Karpas-422 (cell line): ENCODE measurements at regions not wholly inside any gene's neighbourhood (a gene's known extent, or its start where the extent isn't known, plus 50 kb on each side); places are given as distances from the start of the nearest gene placed in this dataset.

Experiments
- DNase-seq: peaks from one replicate; pipeline ENCODE4 v3.0.0-alpha.2; 2015
- H2AFZ ChIP-seq: fragments of 200-600 bp; sonication (generic); 2 replicates; pipeline ENCODE4 v1.6.1; 2014; ENCODE audit warnings: antibody characterized with exemption, low read length, mixed read lengths
- H3K27ac ChIP-seq: fragments of 200-600 bp; sonication (generic); 2 replicates; pipeline ENCODE4 v1.5.1; 2014; ENCODE audit warnings: mild to moderate bottlenecking, low read length, moderate library complexity
- H3K27me3 ChIP-seq: fragments of 200-600 bp; sonication (generic); 2 replicates; pipeline ENCODE4 v1.6.1; 2014; ENCODE audit warnings: low read length, mixed read lengths
- H3K36me3 ChIP-seq: fragments of 200-600 bp; sonication (generic); 2 replicates; pipeline ENCODE4 v1.6.1; 2014; ENCODE audit warnings: low read length, mixed read lengths; ENCODE audit not compliant: insufficient read depth
- H3K4me1 ChIP-seq: fragments of 200-600 bp; sonication (generic); 2 replicates; pipeline ENCODE4 v1.6.1; 2014; ENCODE audit warnings: mild to moderate bottlenecking, low read length, mixed read lengths
- H3K4me2 ChIP-seq: fragments of 200-600 bp; sonication (generic); 2 replicates; pipeline ENCODE4 v1.6.1; 2014; ENCODE audit warnings: low read length, low read depth, mild to moderate bottlenecking; ENCODE audit not compliant: poor library complexity, severe bottlenecking
- H3K4me3 ChIP-seq: fragments of 200-600 bp; sonication (generic); 2 replicates; pipeline ENCODE4 v1.5.1; 2014; ENCODE audit warnings: mild to moderate bottlenecking, antibody characterized with exemption, low read length, mixed read lengths
- H3K79me2 ChIP-seq: fragments of 200-600 bp; sonication (generic); 2 replicates; pipeline ENCODE4 v1.6.1; 2014; ENCODE audit warnings: mild to moderate bottlenecking, low read length, mixed read lengths
- H3K9ac ChIP-seq: fragments of 200-600 bp; sonication (generic); 2 replicates; pipeline ENCODE4 v1.6.0; 2014; ENCODE audit warnings: low read length
- H3K9me2 ChIP-seq: fragments of 200-600 bp; sonication (generic), shearing (Covaris generic); replicated peaks from 2 replicates; pipeline ENCODE4 v1.6.0; 2014; ENCODE audit warnings: mild to moderate bottlenecking, low read length, moderate library complexity; ENCODE audit not compliant: insufficient read depth
- H3K9me3 ChIP-seq: fragments of 300-700, 200-600 bp; sonication (generic); 2 replicates; pipeline ENCODE4 v1.6.1; 2014; ENCODE audit warnings: low read length, mixed read lengths
- H4K20me1 ChIP-seq: fragments of 200-600 bp; sonication (generic); 2 replicates; pipeline ENCODE4 v1.6.1; 2014; ENCODE audit warnings: mild to moderate bottlenecking, antibody characterized with exemption, low read length, low read depth; ENCODE audit not compliant: insufficient read depth

DNA sequence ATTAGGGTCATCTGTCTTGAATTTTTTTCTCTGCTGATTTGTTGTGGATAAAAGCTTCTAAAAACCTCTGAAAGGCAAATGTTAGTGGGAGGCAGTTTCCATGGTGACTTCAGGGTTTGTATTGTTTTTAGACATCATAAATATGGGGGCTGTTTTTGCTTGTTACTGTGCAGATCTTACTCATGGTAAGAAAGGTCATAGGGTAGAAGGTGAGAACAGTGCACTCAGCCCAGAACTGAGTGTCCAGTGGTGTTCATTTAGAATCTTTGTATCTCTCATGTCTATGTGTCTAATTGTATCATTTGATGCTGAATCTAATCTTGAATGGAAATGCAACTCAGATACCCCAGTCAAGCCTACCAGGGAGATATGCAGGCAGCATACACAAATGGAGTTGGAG is 609.8 kb downstream of the ZNF674 start:
- no peaks in the 10 kb centered on the region for H4K20me1 ChIP-seq
- no peak for DNase-seq
- no peaks in the 10 kb centered on the region for H3K9me2 ChIP-seq

DNA sequence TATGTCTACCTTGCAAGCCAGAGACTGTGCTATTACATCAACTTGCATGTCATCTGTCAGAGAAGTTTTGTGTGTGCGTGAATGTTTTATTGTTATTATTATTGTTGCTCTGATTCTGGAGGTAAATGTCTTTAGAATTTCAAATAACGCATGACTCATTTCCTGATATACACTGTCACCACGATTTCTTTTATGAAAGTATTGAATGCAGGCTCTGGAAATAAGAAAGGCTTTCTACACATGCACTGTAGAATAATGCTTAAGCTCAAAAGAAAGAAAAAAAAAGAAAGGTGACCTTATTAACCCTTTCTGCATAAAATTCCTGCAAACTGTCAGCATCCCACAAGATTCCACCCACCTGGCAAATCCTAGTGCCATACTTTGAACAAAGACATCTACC is 632.9 kb downstream of the ZNF674 start:
- no peaks in the 10 kb centered on the region for H3K36me3 ChIP-seq
- no peaks in the 10 kb centered on the region for H4K20me1 ChIP-seq
- H3K9me3 ChIP-seq: no peaks in the 10 kb centered on the region
- no peak for DNase-seq
- H3K9me2 ChIP-seq: no peaks in the 10 kb centered on the region
- no peak overlapping the region for H3K4me2 ChIP-seq
- no peak overlapping the region for H3K27ac ChIP-seq
- H3K4me3 ChIP-seq: no peak overlapping the region
- H3K79me2 ChIP-seq: no peaks in the 10 kb centered on the region
- H3K9ac ChIP-seq: no peak overlapping the region
- no peaks in the 10 kb centered on the region for H3K27me3 ChIP-seq
- H2AFZ ChIP-seq: no peak overlapping the region
- no peaks in the 10 kb centered on the region; the same call in 1 of the 2 replicates for H3K4me1 ChIP-seq

More for the DNA sequence above, 609.8 kb downstream of the ZNF674 start:
- no peaks in the 10 kb centered on the region for H3K27me3 ChIP-seq
- H2AFZ ChIP-seq: no peak overlapping the region
- no peaks in the 10 kb centered on the region for H3K4me1 ChIP-seq
- no peaks in the 10 kb centered on the region for H3K79me2 ChIP-seq
- peaks cover 4% of the 10 kb centered on the region for H3K9me3 ChIP-seq
- no peaks in the 10 kb centered on the region for H3K36me3 ChIP-seq
- no peak overlapping the region for H3K27ac ChIP-seq
- no peak overlapping the region for H3K4me2 ChIP-seq
- H3K4me3 ChIP-seq: no peak overlapping the region
- no peak overlapping the region for H3K9ac ChIP-seq

DNA sequence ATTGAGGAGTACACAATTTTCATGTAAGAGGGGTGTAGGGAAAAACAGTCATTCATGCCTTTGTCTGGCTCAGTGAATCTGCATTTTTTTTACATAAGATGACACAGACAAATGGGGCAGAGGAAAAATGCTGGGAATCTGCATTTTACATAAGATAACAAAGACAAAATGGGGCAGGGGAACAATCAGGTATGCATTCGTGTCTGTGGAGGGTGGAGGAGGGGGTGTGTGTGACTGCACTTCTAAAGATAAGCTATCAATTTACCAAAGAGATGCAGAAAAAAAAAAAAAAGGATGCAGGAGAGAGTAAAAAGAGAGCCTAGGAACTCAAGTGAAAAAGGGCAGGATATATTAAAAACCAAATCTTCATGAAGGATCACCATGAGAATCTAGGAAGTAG is 637.4 kb downstream of the ZNF674 start:
- H2AFZ ChIP-seq: no peak overlapping the region
- no peak overlapping the region for H3K9ac ChIP-seq
- no peaks in the 10 kb centered on the region for H3K27me3 ChIP-seq
- H4K20me1 ChIP-seq: no peaks in the 10 kb centered on the region
- no peak for DNase-seq
- H3K79me2 ChIP-seq: no peaks in the 10 kb centered on the region
- H3K9me3 ChIP-seq: no peaks in the 10 kb centered on the region
- H3K4me3 ChIP-seq: no peak overlapping the region
- no peaks in the 10 kb centered on the region for H3K4me1 ChIP-seq
- no peak overlapping the region for H3K4me2 ChIP-seq
- H3K9me2 ChIP-seq: no peaks in the 10 kb centered on the region
- no peak overlapping the region for H3K27ac ChIP-seq
- H3K36me3 ChIP-seq: no peaks in the 10 kb centered on the region

DNA sequence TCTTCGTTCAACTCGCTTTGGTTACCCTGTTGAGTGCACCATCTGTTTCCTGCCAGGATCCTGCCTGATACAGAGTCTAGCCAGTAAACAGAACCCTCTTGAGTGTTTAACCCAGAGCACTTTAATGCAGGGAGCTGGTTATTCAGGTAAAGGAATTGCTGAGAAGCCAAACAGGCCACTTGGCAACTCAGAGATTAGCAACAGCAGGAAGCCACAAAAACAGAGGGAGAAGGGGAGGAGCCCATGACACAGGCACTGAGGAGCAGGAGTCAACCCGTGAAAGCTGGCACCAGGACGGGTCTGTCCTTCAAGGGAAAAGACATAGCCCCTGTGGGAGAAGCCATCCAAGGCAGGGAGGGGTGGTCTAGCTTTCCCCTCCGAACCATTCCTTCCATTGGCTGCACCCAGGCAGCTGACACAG is 641.4 kb downstream of the ZNF674 start:
- Histone ChIP-seq H3K4me2 (no peak overlapping the region), H3K27me3 (no peaks in the 10 kb centered on the region), H2AFZ (no peak overlapping the region)

DNA sequence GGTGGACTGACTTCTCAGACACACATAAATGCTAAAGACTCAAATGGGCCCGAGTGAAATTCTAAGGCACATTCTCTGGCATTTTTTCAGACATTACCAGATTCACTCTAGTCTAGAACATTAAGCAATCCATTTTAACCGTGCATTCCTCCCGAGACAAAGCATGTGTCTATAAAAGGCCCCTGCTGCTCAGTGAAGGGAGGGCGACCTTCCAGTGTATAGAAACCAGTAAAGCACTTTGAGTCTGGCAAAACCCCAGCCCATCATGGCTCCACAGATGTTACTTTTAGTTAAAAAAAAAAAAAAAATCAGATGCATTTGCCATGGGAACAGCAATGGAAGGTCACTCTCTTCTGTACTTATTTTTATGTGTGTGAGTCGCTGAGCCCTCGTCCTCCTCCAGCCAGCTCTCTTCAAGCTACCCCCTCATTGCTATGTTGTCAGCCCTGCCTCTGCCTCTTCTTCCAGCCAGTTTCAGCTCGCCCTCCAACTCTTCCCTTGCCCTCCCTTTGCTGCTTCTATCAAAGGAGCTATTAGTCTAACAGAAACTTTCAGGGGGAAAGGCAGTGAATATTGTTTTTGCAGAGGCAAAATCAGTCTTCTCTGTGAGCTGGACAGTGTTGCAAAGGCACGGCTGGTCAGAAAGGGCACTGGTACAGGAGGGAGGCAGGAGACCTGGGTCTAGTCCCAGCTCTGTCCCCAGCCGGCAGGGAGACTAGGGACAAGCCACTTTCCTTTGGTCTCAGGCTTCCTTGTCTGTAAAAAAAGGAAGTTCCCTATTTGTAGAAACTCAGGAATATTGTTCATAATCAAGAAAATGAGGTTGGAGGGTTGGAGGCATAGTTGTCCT is 644.2 kb downstream of the ZNF674 start:
- H3K79me2 ChIP-seq: no peaks in the 10 kb centered on the region
- no peaks in the 10 kb centered on the region for H4K20me1 ChIP-seq
- DNase-seq: no peak
- no peak overlapping the region for H3K4me2 ChIP-seq
- H3K36me3 ChIP-seq: no peaks in the 10 kb centered on the region
- H3K27me3 ChIP-seq: no peaks in the 10 kb centered on the region
- no peak overlapping the region for H3K4me3 ChIP-seq
- H3K9ac ChIP-seq: no peak overlapping the region
- H3K9me3 ChIP-seq: no peaks in the 10 kb centered on the region
- no peak overlapping the region for H3K27ac ChIP-seq
- H2AFZ ChIP-seq: no peak overlapping the region
- H3K4me1 ChIP-seq: no peaks in the 10 kb centered on the region
- H3K9me2 ChIP-seq: no peaks in the 10 kb centered on the region

More for the DNA sequence above, 641.4 kb downstream of the ZNF674 start:
- H3K79me2 ChIP-seq: no peaks in the 10 kb centered on the region
- H3K9me3 ChIP-seq: no peaks in the 10 kb centered on the region
- no peak overlapping the region for H3K4me3 ChIP-seq
- no peak overlapping the region for H3K9ac ChIP-seq
- no peaks in the 10 kb centered on the region for H3K9me2 ChIP-seq
- H3K4me1 ChIP-seq: no peaks in the 10 kb centered on the region
- DNase-seq: no peak
- no peaks in the 10 kb centered on the region for H4K20me1 ChIP-seq
- H3K36me3 ChIP-seq: no peaks in the 10 kb centered on the region
- no peak overlapping the region for H3K27ac ChIP-seq

DNA sequence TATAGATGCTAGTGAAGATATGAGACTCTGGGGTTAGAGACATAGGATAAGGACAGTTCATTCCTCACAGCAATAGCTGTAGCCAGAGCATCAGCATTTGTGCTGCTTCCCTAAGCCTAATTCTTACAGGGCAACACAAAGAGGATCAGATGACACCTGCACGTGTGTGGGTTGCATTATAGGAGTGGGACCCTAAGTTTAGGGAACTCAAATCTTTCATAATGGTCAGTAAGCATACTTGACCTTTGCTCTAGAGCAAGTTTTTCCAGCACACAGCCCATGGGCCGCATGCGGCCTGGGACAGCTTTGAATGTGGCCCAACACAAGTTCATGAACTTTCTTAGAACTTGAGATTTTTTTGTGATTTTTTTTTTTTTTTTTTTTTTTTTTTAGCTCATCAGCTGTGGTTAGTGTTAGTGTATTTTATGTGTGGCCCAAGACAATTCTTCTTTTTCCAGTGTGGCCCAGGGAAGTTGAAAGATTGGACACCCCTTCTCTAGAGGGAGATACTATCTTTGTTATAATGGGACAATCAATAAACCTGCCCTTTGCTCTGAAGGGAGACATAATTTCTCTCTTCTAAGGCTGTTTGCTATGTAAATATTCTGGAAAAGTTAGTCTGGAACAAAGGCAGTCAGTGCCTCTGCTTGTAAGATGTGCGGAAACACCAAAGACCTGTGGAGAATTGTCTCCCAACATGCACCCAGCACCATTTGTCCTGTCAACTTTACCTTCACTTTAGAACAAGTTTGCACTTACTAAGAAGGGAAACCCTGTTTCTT is 650.2 kb downstream of the ZNF674 start:
- H3K9me3 ChIP-seq: peaks cover 8% of the 10 kb centered on the region; the same call in 1 of the 2 replicates
- H3K27ac ChIP-seq: no peak overlapping the region
- H3K36me3 ChIP-seq: no peaks in the 10 kb centered on the region
- H3K9me2 ChIP-seq: no peaks in the 10 kb centered on the region
- H2AFZ ChIP-seq: no peak overlapping the region
- H3K4me2 ChIP-seq: no peak overlapping the region
- no peaks in the 10 kb centered on the region for H3K27me3 ChIP-seq
- no peaks in the 10 kb centered on the region for H3K4me1 ChIP-seq
- H3K4me3 ChIP-seq: no peak overlapping the region
- H4K20me1 ChIP-seq: no peaks in the 10 kb centered on the region
- DNase-seq: no peak
- H3K79me2 ChIP-seq: no peaks in the 10 kb centered on the region
- H3K9ac ChIP-seq: no peak overlapping the region

DNA sequence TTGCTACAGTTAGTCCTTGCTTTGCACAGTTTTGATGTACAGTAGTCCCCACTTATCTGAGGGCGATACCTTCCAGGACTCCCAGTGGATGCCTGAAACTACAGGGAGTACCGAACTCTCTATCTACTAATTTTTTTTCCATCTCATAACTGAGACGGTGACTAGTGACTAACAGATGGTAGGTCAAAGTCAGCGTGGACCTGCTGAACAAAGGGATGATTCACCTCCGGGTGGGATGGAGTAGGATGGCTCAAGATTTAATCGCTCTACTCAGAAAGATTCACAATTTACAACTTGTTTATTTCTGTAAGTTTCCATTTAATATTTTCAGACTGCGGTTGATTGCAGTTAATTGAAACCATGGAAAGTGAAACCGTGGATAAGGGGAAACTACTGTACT is 655.8 kb downstream of the ZNF674 start:
- DNase-seq: no peak
- Histone ChIP-seq H3K9ac (no peak overlapping the region), H3K9me3 (peaks cover 4% of the 10 kb centered on the region; the same call in 1 of the 2 replicates), H3K4me1 (no peaks in the 10 kb centered on the region), H4K20me1 (no peaks in the 10 kb centered on the region), H3K4me2 (no peak overlapping the region), H3K9me2 (no peaks in the 10 kb centered on the region), H2AFZ (no peak overlapping the region), H3K27me3 (no peaks in the 10 kb centered on the region), H3K36me3 (no peaks in the 10 kb centered on the region), H3K79me2 (no peaks in the 10 kb centered on the region), H3K4me3 (no peak overlapping the region), H3K27ac (no peak overlapping the region)

DNA sequence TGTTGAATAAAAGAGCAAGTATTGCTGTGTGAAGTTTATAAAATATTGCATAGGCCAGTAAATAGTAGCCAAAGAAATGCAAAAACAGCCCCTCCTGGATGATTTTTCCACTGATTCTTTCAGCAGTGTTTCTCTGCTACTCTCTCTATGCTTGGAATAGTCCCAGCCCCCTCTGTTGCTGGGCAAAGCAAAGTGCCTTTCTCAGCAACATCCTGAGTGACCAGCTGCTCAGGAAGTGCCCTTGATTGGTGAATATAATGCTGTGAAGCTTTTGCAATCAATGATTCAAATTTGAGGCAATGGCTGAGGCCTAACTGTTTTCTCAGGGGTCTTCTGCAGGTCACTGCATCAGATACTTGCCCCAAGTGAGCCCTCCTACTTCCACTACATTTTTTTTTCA is 656.7 kb downstream of the ZNF674 start:
- H3K4me2 ChIP-seq: no peak overlapping the region
- H3K27me3 ChIP-seq: no peaks in the 10 kb centered on the region
- H3K9ac ChIP-seq: no peak overlapping the region
- no peaks in the 10 kb centered on the region for H3K4me1 ChIP-seq
- no peak for DNase-seq
- H2AFZ ChIP-seq: no peak overlapping the region
- no peaks in the 10 kb centered on the region for H3K9me2 ChIP-seq
- H3K79me2 ChIP-seq: no peaks in the 10 kb centered on the region
- H3K4me3 ChIP-seq: no peak overlapping the region
- no peaks in the 10 kb centered on the region for H3K36me3 ChIP-seq
- H3K27ac ChIP-seq: no peak overlapping the region
- no peaks in the 10 kb centered on the region for H4K20me1 ChIP-seq
- H3K9me3 ChIP-seq: no peaks in the 10 kb centered on the region
